ENCODE measurements at regions not wholly inside any gene's neighbourhood (a gene's known extent, or its start where the extent isn't known, plus 50 kb on each side); places are given as distances from the start of the nearest gene placed in this dataset.
"Not testable (repeated sequence)": the region's sequence is repeated elsewhere in the genome, so short reads cannot be mapped to it uniquely, and the experiment has no call there.

DNA sequence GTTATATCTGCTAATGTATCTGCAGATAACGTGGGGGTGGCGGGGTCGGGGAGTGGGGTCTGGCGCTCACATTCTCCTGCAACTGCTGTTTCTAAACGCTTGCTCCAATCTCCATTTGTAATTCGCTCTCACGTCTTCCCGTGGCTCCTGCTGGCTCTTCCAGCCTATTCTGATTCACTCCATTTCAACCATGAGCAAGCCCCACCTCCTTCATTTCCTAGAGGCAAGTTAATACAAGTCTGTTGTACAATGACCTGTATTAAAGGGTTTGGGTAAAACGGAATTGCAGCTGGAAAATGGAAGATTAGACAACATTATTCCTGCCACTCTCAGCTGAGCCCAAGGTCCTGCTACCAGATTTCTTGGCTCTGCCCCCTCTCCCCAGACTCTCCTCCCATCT lies 132.3 kb downstream of the CSNK2A3 start:
- DNase-seq (ENCODE audit: low read depth): no peak

- DNase-seq (ENCODE audit: low read depth): no peak
Observed at GRCh38 chr11:11218629-11218986, 134.4 kb downstream of the CSNK2A3 start.

GRCh38 chr11:11217929-11218628 lies 135.0 kb downstream of the CSNK2A3 start:
- DNase-seq (ENCODE audit: low read depth): no peak

GRCh38 chr11:11217289-11217928 lies 135.6 kb downstream of the CSNK2A3 start:
- no peak for DNase-seq (ENCODE audit: low read depth)

DNA sequence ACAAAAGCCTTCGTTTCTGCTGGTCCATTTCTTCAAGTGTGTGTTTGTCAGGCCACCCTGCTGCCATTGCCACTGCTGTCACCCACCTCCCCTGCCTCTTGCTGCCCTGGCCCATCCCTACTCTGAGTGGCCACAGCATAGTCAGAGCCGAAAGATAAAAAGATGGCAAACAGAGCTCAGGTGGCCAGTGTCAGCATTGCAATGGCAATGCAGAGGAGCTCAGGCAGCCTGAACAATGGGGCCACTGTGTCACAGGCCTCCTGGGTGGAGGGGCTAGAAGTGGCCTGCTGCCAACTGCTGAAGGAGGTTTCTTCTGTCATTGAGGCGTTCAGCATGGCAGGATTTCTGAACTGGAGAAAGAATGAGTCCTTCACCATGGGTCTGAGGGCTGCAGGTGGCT lies 137.1 kb downstream of the CSNK2A3 start:
- no peak for DNase-seq (ENCODE audit: low read depth)

DNA sequence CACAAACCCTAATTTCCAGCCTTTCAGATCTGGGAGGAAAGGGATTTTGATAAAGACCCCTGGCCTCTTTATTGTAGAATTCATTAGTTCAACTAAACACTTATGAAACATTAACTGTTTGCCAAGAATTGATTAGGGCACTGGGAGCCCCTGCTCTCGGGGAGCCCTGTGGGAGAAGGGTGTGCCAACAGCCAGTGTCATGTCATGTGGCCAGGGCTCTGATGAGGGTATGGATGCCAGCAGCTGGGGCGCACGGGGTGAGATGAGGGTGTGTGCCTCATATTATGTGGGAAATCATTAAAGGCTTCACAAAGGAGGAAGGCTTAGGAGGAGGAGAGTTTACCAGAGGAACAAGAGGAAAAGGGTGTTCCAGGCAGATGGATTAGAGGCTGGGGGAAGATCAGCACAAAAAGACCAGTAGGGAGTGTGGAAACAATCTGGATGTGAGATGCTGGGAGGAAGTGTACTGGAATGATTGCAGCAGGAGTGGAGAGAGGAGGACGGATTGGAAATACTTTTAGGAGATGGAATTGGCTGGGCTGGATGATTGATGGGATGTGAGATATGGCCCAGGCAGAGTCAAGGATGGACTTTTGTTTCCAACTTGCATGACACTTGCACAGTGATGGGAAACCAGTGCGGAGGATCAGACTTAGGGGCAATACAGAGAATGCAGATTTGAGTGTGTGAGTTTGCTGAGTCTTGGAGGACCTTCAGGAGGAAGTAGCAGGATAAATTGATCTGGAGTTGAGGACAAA lies 137.8 kb downstream of the CSNK2A3 start:
- DNase-seq (ENCODE audit: low read depth): no peak

DNA sequence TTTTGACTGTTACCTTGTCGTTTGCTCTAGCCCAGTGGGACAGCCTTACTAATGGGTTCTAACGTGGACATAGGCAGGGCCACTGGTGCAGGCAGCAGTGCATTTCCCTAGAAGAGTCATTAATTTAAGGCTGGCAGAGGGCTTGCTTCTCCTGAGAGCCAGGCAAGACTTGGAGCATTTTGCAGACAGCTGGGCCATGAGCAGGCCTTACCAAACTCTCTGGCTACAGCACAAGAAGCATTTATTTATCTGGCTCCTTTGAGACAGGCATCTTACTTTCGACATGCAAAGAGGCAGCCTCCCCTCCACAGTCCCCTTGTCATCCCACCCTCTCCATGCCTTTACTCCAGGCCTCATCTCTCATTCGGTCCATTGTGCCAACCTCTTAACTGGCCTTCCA lies 139.9 kb downstream of the CSNK2A3 start:
- no peak for DNase-seq (ENCODE audit: low read depth)

DNA sequence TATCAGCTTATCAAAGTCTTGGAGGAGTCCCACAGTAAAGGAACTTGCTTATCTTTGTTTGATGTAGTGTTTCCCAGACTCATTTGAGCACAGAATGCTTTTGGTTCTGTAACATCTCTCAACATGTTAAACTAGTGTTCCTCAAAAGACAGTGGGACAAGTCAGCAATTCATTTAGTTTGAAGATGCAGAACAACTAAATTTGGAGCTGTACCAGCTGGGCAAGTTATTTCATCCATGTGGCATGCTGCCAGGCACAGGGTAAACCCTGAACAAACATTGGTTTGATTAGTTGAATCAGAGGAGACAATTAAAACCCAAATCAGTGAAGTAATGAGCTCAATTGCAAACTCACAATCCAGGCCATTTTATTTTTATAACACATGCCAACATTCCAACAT lies 141.2 kb downstream of the CSNK2A3 start:
- no peak for DNase-seq (ENCODE audit: low read depth)

DNA sequence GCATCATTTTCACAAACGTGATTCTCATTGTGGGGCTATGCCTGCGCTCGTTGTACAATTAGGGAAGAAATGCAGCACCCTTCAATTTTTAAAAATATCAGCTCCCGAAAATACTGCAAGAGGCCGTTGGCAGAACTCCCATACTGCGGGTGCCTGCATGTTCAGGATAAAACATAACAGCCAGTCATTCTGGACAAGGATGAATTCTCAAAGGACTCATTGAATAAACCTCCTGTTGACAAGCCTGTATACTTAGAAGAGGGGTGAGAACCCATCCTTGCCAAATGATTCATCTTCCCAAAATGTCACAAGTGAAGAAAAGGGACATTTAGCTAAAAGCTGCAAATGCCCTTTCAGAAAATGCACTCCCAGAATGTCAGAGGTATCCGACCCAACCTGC lies 141.9 kb downstream of the CSNK2A3 start:
- DNase-seq (ENCODE audit: low read depth): no peak

DNA sequence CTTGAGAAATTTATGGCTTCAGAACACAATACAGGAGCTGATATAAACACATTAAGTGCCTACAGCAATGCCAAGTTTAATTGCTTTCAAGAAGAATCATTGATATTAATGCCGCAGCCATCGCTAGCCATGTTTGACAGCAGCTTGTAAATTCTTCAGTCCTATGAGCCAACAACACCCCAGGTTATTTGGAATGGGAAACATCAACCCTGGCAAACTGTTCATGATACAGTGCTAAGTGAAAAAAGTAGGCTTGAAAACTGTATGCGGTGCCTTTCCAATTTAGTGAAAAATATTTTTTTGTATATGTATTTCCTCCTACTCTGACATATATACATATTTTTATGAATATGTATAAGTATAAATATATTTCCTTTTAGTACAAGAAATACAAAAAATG lies 142.6 kb downstream of the CSNK2A3 start:
- DNase-seq (ENCODE audit: low read depth): no peak

DNA sequence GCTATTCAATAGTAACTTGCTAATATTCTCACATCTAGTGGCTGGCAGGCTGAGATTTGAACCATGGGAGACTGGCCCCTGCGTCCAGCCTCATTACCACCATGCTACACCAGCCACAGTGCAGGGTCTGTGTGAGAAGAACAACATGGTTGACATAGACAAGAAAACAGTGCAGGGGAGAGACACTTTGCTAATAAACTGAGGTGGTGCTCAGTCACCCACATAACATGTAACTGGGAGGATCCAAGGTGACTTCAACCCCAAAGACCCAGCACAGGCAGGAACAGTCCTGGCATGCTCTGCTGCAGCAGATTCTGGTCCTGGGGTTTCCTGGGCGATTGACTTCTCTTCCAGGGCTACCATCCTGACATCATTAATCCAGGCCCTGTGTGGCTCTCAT lies 143.1 kb downstream of the CSNK2A3 start:
- no peak for DNase-seq (ENCODE audit: low read depth)

GRCh38 chr11:11208994-11209393 lies 144.1 kb downstream of the CSNK2A3 start:
- no peak for DNase-seq (ENCODE audit: low read depth)

DNA sequence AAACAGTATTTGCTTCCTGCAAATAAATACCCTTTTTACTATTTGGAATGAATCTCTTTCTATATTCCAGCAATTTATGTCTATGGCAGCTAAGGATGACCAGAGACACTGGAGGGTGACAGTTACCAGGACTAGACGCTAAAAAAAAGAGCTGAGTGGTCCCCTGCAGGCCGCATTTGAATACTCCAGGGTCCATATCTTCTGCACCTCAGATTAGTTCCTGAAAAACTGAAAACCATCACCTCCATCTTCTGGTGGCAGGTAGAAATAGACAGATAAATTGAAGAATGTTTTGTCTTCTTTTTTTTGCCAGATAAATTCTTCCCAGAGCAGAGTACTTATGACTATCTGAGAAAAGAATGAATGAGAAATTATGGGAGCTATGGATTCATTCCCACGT lies 145.6 kb downstream of the CSNK2A3 start:
- DNase-seq (ENCODE audit: low read depth): no peak

DNA sequence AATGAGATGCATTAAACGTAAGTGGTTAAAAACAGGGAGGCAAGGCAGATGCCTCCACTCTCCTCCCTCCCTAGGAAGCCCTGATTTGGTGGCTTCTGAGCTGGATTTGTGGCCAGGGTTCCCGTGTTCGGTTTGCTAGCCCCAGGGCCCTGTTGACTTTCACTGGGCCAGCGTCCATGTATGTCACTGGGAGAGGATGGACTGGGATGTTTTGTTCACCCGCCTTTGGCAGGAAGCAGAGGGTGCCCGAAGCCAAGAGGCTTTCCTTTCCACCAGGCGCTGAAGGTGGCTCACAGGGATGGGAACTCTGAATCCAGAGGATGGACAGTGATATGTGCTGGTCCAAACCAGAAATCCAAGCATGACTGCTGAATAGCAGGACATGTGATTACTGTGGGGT lies 146.6 kb downstream of the CSNK2A3 start:
- no peak for DNase-seq (ENCODE audit: low read depth)

- DNase-seq (ENCODE audit: low read depth): no peak
Observed at GRCh38 chr11:11202885-11203284, 150.2 kb downstream of the CSNK2A3 start.

GRCh38 chr11:11201302-11201701 lies 151.7 kb downstream of the CSNK2A3 start:
- DNase-seq (ENCODE audit: low read depth): not testable (repeated sequence)

GRCh38 chr11:11192541-11192940 lies 160.5 kb downstream of the CSNK2A3 start:
- DNase-seq (ENCODE audit: low read depth): no peak

DNA sequence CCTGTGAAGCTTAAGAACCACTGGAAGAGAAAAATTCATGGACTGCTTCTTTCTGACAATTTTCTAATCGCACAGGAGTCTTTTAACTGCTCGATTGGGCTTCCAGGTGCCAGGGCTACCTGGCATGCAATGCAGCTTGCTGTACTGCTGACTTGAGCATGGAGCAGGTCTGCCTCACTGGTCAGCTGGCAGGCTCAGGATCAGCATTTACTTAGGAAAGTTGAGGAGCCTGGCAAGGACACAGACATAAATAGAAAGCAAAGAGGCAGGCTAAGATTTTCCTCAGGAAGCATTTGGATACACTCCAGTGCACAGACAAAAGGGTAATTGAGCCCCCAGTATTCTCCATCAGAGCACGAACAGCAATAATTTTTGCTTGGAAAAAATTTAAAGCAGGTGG lies 163.5 kb downstream of the CSNK2A3 start:
- DNase-seq (ENCODE audit: low read depth): no peak

GRCh38 chr11:11186249-11186648 lies 166.8 kb downstream of the CSNK2A3 start:
- no peak for DNase-seq (ENCODE audit: low read depth)

GRCh38 chr11:11182261-11182660 lies 170.8 kb downstream of the CSNK2A3 start:
- DNase-seq (ENCODE audit: low read depth): no peak

DNA sequence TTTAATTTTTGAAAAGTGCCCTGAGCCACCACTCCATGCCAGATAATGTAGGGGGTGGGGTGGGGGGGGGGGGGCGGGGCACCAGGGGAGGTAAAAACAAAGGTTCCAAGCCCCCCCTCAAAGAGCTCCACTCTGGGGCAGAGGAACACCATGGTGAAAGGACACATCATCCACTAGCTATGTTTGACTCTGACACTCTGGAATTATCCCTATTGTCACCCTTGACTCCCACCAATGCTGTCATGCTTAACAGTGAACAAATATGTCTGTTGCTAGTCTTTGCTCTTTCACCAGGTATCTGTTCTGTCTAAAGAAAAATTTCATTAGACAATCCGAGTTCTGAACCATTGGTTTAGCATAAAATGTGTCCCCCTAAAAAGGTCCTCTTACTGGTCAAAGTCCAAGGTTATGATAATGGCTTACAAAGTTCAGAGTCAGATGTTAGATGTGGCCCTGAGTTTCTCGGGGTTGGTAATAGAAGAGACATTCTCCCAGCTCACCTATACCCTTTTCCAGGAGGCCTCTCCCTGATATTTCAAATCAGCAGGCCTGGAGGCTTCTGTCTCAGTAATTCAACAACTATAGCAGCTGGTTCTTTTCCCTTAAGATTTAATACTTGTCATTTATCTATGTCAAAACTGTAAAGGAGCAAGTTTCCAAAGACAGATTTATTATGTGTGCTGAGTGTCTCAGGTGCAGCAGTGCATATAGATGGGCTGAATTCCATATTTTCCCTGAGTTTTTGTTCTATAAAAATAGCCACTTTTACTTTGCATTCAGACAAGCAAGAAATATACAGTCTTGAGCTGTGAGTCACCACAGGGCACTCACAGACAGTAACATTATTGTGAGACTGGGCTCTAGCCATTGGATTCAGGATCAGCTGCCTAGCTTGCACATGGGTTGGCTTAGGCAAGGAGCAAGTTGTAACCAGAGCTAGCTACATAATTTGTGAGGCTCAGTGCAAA lies 174.1 kb downstream of the CSNK2A3 start:
- DNase-seq (ENCODE audit: low read depth): no peak

DNA sequence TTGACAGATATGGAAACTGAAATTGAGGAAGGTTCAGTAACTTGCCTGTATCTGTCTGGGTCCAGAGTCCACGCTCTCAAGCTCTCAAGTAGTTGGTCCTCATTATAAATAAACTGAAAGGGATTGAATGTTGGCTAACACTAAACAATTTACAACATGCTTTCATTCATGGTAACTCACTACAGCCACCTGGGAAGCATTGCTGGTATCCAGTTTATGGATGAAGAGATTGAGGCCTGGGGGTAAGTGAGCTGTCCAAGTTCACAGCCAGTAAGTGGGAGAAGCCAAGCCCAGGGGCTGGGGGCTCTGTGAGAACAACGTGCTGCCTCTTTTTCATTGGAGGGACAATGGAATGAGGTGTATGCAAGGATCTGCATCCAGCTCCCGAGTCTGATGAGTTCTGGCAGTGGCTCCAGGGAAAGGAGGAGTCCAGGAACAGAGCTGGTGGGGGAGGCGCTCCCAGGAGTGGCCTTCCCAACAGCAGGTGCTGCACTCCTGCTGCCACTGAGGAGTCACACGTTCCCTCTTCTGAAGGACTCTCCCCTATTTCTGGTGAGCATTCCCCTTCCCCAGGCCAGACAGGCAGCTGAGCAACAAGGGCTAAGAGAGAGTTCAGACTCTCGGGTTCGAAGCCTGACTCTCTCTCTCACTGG lies 175.8 kb downstream of the CSNK2A3 start:
- DNase-seq (ENCODE audit: low read depth): no peak
